T-cell (primary cell): ENCODE measurements at regions not wholly inside any gene's neighbourhood (a gene's known extent, or its start where the extent isn't known, plus 50 kb on each side); places are given as distances from the start of the nearest gene placed in this dataset.

Experiments
- ATAC-seq, 4 experiments: fragments of 200-7000 bp in 3 of 4; fragments of 150-1000 bp in 1 of 4; cut with Tn5 transposase; replicated peaks in 1 of 4; 1 replicate in 3 of 4; 2 replicates in 1 of 4; pipeline ENCODE4 v1.10.0; 2021; ENCODE audit warnings: moderate library complexity in 3 of 4, mild to moderate bottlenecking in 2 of 4, moderate number of reproducible peaks in 1 of 4
- CTCF ChIA-PET, 2 donors: fragments of 300-600 bp; sonication (Branson Sonifier 250); formaldehyde crosslinking; loops; one replicate each; lab custom pipeline; 2022; ENCODE audit warnings: antibody characterized with exemption in 2 of 2; lab: Charles Lee
- POLR2A ChIA-PET, 2 donors: fragments of 300-600 bp; sonication (Branson Sonifier 250); formaldehyde crosslinking; loops; one replicate each; lab custom pipeline; 2022; ENCODE audit warnings: antibody characterized with exemption in 2 of 2; lab: Charles Lee
- DNase-seq, 35 experiments: peaks; one replicate each; pipeline versions ENCODE4 v3.0.0 to v3.0.0-alpha.2; 2013 to 2023
- H3K27ac ChIP-seq: one replicate; pipeline ENCODE4 v1.5.1; 2013; ENCODE audit warnings: low read length
- H3K27me3 ChIP-seq, 2 experiments: replicated peaks in 1 of 2; 1 replicate in 1 of 2; 2 replicates in 1 of 2; pipeline versions ENCODE4 v1.6.1 to v1.7.0; 2013; ENCODE audit warnings: low read length in 1 of 2, mixed read lengths in 1 of 2; ENCODE audit not compliant: control insufficient read depth in 2 of 2, insufficient read depth in 2 of 2; ENCODE audit errors: extremely low read depth in 1 of 2
- H3K36me3 ChIP-seq, 2 donors: 1 replicate in 1 of 2; 2 replicates in 1 of 2; pipeline versions ENCODE4 v1.6.1 to v1.7.0; 2013; ENCODE audit warnings: low read length in 1 of 2; ENCODE audit not compliant: control insufficient read depth in 2 of 2, insufficient read depth in 1 of 2; ENCODE audit errors: extremely low read depth in 1 of 2
- H3K4me1 ChIP-seq, 2 experiments: 1 replicate in 1 of 2; 2 replicates in 1 of 2; pipeline versions ENCODE4 v1.6.1 to v1.7.0; 2013; ENCODE audit warnings: low read length in 2 of 2, mixed read lengths in 1 of 2; ENCODE audit not compliant: insufficient read depth in 2 of 2, control insufficient read depth in 1 of 2; ENCODE audit errors: extremely low read depth in 1 of 2
- H3K4me3 ChIP-seq, 2 donors: 1 replicate in 1 of 2; 2 replicates in 1 of 2; pipeline versions ENCODE4 v1.5.1 to v1.7.0; 2013; ENCODE audit warnings: mild to moderate bottlenecking in 2 of 2, low read length in 1 of 2, moderate library complexity in 1 of 2; ENCODE audit not compliant: control insufficient read depth in 1 of 2; ENCODE audit errors: extremely low read depth in 1 of 2
- H3K9me3 ChIP-seq: 2 replicates; pipeline ENCODE4 v1.7.0; 2013
- H3K27ac Mint-ChIP-seq, 2 donors: one replicate each; pipeline ENCODE4 v1.8.0; 2020 to 2021; ENCODE audit warnings: mild to moderate bottlenecking in 2 of 2, mixed read lengths in 2 of 2
- H3K27me3 Mint-ChIP-seq, 2 donors: one replicate each; pipeline ENCODE4 v1.8.0; 2021 to 2022; ENCODE audit warnings: mixed read lengths in 2 of 2
- H3K36me3 Mint-ChIP-seq: one replicate; pipeline ENCODE4 v1.8.0; 2021; ENCODE audit warnings: mixed read lengths
- H3K4me1 Mint-ChIP-seq, 3 donors: one replicate each; pipeline ENCODE4 v1.8.0; 2020 to 2022; ENCODE audit warnings: mixed read lengths in 3 of 3, mild to moderate bottlenecking in 1 of 3
- H3K4me3 Mint-ChIP-seq, 3 donors: one replicate each; pipeline ENCODE4 v1.8.0; 2020 to 2022; ENCODE audit warnings: mild to moderate bottlenecking in 3 of 3, mixed read lengths in 3 of 3, moderate library complexity in 3 of 3
- H3K9me3 Mint-ChIP-seq, 3 donors: one replicate each; pipeline ENCODE4 v1.8.0; 2020 to 2022; ENCODE audit warnings: mixed read lengths in 3 of 3
- WGBS: methylation state at CpG from one replicate; pipeline ENCODE4 v1.1.5; 2013; ENCODE audit warnings: missing lambda C conversion rate; ENCODE audit not compliant: insufficient coverage; 5-methylcytosine and 5-hydroxymethylcytosine counted together

DNA sequence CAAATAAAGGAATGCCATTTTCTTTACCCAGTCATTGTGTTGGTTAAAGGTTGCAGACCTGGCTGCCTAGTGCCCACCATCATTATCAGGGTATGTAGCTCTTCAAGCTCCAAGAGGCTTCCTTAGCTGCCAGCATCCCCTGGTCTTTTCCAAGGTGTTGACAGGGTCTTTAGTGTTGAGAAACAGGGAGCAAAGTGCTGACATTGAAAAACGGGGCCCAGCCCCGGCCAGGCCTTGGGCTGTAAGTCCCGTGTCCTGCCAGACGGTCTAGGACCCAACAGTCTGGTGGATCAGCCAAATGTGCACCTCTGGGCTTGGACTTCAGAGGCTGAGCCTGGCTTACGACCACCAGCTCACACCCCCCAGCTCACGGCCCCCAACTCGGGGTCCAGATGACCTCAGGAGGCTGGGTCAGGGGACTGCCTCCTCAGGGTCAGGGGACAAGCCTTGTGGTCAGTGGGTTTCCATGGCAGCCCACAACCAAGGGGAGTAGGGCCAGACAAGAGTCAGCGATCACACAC is 114.4 kb upstream of the MLN start:
- 100% methylated on average over 1 of the region's 8 CpGs for WGBS
- Mint-ChIP-seq H3K36me3 (no peaks in the 10 kb centered on the region), H3K4me3 (no peak overlapping the region), H3K27ac (no peak overlapping the region), H3K9me3 (no peaks in the 10 kb centered on the region), H3K4me1 (peaks cover 34 to 42% (median 38%) of the 10 kb centered on the region in 3 donors), H3K27me3 (no peaks in the 10 kb centered on the region)
- H3K36me3 ChIP-seq = no peaks in the 10 kb centered on the region
- H3K9me3 ChIP-seq = no peaks in the 10 kb centered on the region
- no peak for DNase-seq
- no peak overlapping the region for H3K4me3 ChIP-seq
- H3K27ac ChIP-seq = no peak overlapping the region
- no peak for ATAC-seq
- H3K4me1 ChIP-seq = peaks cover 18 to 32% of the 10 kb centered on the region in 2 experiments
- POLR2A ChIA-PET = no interaction called here
- CTCF ChIA-PET = no interaction called here
- peaks cover 0 to 3% of the 10 kb centered on the region in 2 experiments for H3K27me3 ChIP-seq

DNA sequence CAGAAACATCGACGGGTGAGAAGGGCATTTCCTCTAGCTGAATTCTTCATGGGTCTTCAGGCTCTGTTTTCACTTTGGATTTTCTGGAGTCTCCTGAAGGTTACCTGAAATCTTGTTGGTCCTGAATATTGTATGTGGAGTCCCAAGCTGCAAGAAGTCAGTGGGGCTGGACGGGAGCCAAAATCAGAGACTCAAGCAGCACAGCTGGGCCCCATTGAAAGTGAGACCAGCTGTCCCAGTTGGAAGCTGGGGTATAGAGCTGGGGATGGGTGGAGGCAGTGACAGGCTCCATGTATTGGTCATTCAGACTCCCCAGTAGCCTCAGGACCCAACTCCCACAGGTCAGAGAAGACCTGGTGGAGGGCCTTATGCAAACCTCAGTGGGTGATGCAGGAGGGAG is 111.3 kb upstream of the MLN start:
- Mint-ChIP-seq H3K27me3 (no peaks in the 10 kb centered on the region), H3K4me3 (peak overlapping the region in 2 of 3 donors; percentile 6 to 83), H3K4me1 (peaks cover 47 to 62% (median 51%) of the 10 kb centered on the region in 3 donors), H3K27ac (peak overlapping the region; percentile 82 to 87), H3K9me3 (no peaks in the 10 kb centered on the region), H3K36me3 (no peaks in the 10 kb centered on the region)
- peak overlapping the region; percentile 52 for H3K27ac ChIP-seq
- peaks cover 0 to 3% of the 10 kb centered on the region in 2 experiments for H3K27me3 ChIP-seq
- POLR2A ChIA-PET = interaction anchor here (0.6 to 1.2 kb wide), 4 partner anchors 9 to 492 kb away, joined by 3 to 5 read pairs (median 3); partner anchors contain the start of gene UQCC2 (in 1 of the 2)
- CTCF ChIA-PET = interaction anchor here in 1 of 2 donors (0.7 to 1.4 kb wide), 3 partner anchors 10 to 64 kb away, joined by 3 to 7 read pairs (median 3); no protein-coding TSS in a partner anchor
- H3K36me3 ChIP-seq = no peaks in the 10 kb centered on the region
- peaks cover 18 to 55% of the 10 kb centered on the region in 2 experiments for H3K4me1 ChIP-seq
- H3K4me3 ChIP-seq = peak overlapping the region in 1 of 2 donors; percentile 1
- no peaks in the 10 kb centered on the region for H3K9me3 ChIP-seq
- WGBS = 100% methylated on average over 1 of the region's 3 CpGs
- DNase-seq (peak in 13 of 35 experiments; percentile 11 to 48 (median 18)), ATAC-seq (peak in 3 of 4 experiments; percentile 34 to 42 (median 36))

DNA sequence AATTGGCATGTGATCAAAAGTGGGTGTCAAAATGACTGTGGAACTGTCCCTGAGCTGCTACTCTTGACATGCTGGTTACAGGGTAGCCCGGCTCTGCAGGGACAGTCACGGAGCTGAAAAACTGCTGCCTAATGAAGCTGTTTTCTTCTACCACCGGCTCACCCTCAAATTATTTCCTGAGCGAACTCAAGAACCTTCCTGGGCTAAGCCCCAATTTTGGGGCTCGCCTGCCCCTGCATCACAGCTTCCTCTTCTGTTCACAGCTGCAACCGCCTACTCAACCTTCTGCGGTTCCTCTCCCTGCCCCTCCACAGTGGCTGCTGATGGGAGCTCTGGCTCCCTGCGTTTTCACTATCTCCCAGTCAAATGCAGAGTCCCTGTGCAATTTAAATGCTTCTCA is 110.8 kb upstream of the MLN start:
- H3K36me3 ChIP-seq = no peaks in the 10 kb centered on the region
- H3K4me1 ChIP-seq = peaks cover 18 to 60% of the 10 kb centered on the region in 2 experiments
- H3K9me3 Mint-ChIP-seq = no peaks in the 10 kb centered on the region
- DNase-seq = peak; percentile 11 to 72 (median 44)
- no peaks in the 10 kb centered on the region for H3K36me3 Mint-ChIP-seq
- peak overlapping the region; percentile 82 to 87 for H3K27ac Mint-ChIP-seq
- ChIA-PET CTCF (interaction anchor here in 1 of 2 donors (0.7 to 1.4 kb wide), 3 partner anchors 10 to 65 kb away, joined by 3 to 7 read pairs (median 3); no protein-coding TSS in a partner anchor), POLR2A (no interaction called here)
- peak overlapping the region; percentile 52 for H3K27ac ChIP-seq
- H3K27me3 ChIP-seq = no peaks in the 10 kb centered on the region
- H3K9me3 ChIP-seq = no peaks in the 10 kb centered on the region
- peaks cover 50 to 65% (median 55%) of the 10 kb centered on the region in 3 donors for H3K4me1 Mint-ChIP-seq
- peak; percentile 87 to 98 (median 91) for ATAC-seq
- peak overlapping the region; percentile 13 to 83 (median 21) for H3K4me3 Mint-ChIP-seq
- 0% methylated on average over 6 of the region's 8 CpGs for WGBS
- H3K27me3 Mint-ChIP-seq = no peaks in the 10 kb centered on the region
- H3K4me3 ChIP-seq = peak overlapping the region; percentile 1 to 6

DNA sequence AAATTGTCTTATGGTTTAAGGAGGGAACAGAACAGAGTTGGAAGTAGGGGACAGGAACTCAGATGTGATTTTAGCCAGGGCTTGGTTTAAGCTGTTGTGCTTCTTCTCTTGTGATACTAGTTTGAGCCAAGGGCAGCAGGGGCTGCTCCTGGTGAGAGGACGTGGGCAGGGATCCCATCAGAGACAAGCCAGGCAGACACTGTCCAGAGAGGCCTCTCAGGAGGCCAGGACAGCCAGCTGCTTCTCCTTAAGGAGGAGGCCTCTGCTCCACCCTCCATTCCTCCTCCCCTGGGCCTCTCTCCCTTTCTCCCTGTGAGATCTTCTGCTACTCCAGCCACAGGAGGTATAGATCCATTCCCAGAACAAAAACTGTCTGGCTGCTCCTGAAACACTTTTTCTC is 108.4 kb upstream of the MLN start:
- no peaks in the 10 kb centered on the region for H3K36me3 ChIP-seq
- ATAC-seq = no peak
- H3K27ac Mint-ChIP-seq = no peak overlapping the region
- H3K9me3 Mint-ChIP-seq = no peaks in the 10 kb centered on the region
- no peak for DNase-seq
- ChIA-PET CTCF (no interaction called here), POLR2A (interaction anchor here in 1 of 2 donors (0.6 kb wide), 1 partner anchor 7 kb away, joined by 8 read pairs; no protein-coding TSS in a partner anchor)
- no peak overlapping the region for H3K4me3 Mint-ChIP-seq
- no peaks in the 10 kb centered on the region for H3K9me3 ChIP-seq
- H3K4me1 ChIP-seq = peaks cover 24 to 82% of the 10 kb centered on the region in 2 experiments
- no peaks in the 10 kb centered on the region for H3K27me3 ChIP-seq
- no peak overlapping the region for H3K27ac ChIP-seq
- H3K4me3 ChIP-seq = no peak overlapping the region
- peaks cover 66 to 78% (median 74%) of the 10 kb centered on the region in 3 donors for H3K4me1 Mint-ChIP-seq
- no peaks in the 10 kb centered on the region for H3K27me3 Mint-ChIP-seq
- WGBS = no CpG with 5 or more reads among the region's 1 CpG
- no peaks in the 10 kb centered on the region for H3K36me3 Mint-ChIP-seq

DNA sequence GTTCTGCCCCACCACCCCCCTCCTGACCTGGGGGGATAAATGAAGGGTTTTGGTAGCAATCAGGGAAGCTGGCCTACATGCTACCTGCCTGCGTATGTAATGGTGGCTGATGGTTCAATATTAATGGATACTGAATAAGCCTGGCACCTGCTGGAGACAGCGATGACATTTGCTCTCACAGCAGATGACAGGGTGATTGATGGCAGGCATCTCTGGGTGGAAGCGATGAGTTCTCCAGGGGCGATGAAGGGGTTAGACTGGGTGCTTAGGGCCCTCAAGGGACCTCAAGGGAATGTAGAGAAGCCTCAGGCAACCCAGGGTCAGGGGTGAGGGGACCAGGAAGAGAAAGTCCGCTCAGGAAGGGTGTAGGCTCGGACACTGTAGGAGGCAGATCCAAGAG is 107.7 kb upstream of the MLN start:
- Mint-ChIP-seq H3K27me3 (no peaks in the 10 kb centered on the region), H3K27ac (no peak overlapping the region), H3K36me3 (no peaks in the 10 kb centered on the region), H3K9me3 (no peaks in the 10 kb centered on the region), H3K4me1 (peaks cover 73 to 85% (median 81%) of the 10 kb centered on the region in 3 donors), H3K4me3 (no peak overlapping the region)
- no peaks in the 10 kb centered on the region for H3K27me3 ChIP-seq
- no peaks in the 10 kb centered on the region for H3K36me3 ChIP-seq
- POLR2A ChIA-PET = no interaction called here
- no peak overlapping the region for H3K4me3 ChIP-seq
- H3K9me3 ChIP-seq = no peaks in the 10 kb centered on the region
- 94% methylated on average over 6 of the region's 6 CpGs for WGBS
- H3K4me1 ChIP-seq = peaks cover 31 to 89% of the 10 kb centered on the region in 2 experiments
- no peak overlapping the region for H3K27ac ChIP-seq
- DNase-seq = no peak
- no peak for ATAC-seq
- CTCF ChIA-PET = no interaction called here

DNA sequence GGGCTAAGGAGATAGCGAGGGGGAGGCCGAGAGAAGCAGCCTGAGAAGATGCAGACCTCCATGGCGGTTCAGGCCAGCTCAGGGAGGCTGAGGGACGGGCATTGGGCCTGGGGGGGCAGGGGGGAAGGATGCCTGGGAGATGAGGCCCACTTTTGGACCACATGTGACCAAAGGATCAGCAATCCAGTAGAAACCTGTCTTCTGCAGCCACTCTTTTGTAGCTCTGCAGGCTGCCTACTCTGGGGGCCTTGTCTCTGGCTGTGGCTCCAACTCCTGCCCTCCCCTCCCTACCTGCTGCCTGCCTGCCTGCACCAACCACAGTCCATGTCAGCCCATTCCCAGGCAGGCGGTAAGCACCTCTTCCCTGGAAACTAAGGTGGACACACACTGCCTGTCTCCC is 106.8 kb upstream of the MLN start:
- Histone ChIP-seq H3K9me3 (no peaks in the 10 kb centered on the region), H3K27ac (no peak overlapping the region), H3K36me3 (no peaks in the 10 kb centered on the region), H3K27me3 (no peaks in the 10 kb centered on the region), H3K4me3 (no peak overlapping the region), H3K4me1 (peaks cover 40 to 95% of the 10 kb centered on the region in 2 experiments)
- Mint-ChIP-seq H3K9me3 (no peaks in the 10 kb centered on the region), H3K4me1 (peaks cover 76 to 88% (median 86%) of the 10 kb centered on the region in 3 donors), H3K4me3 (no peak overlapping the region), H3K36me3 (no peaks in the 10 kb centered on the region), H3K27ac (peak overlapping the region in 1 of 2 donors; percentile 68), H3K27me3 (no peaks in the 10 kb centered on the region)
- no peak for ATAC-seq
- CTCF ChIA-PET = no interaction called here
- DNase-seq = no peak
- POLR2A ChIA-PET = interaction anchor here in 1 of 2 donors (0.6 kb wide), 1 partner anchor 434 kb away, joined by 3 read pairs; no protein-coding TSS in a partner anchor
- WGBS = 98% methylated on average over 5 of the region's 5 CpGs
